Caco-2 (cell line): ENCODE measurements at regions not wholly inside any gene's neighbourhood (a gene's known extent, or its start where the extent isn't known, plus 50 kb on each side); places are given as distances from the start of the nearest gene placed in this dataset.

ENCODE experiments used
- BruUV-seq: library from RNA; stranded (reverse); fragments of 400-500 nt; replicated peaks from 2 replicates; lab custom pipeline; 2021; lab: Mats Ljungman, UMichigan
- CTCF ChIA-PET: fragments of 300-600 bp; sonication (Branson Sonifier 250); formaldehyde crosslinking; loops from one replicate; lab custom pipeline; 2022; ENCODE audit warnings: antibody characterized with exemption; lab: Charles Lee
- POLR2A ChIA-PET: fragments of 300-600 bp; sonication (Branson Sonifier 250); formaldehyde crosslinking; loops from one replicate; lab custom pipeline; 2022; ENCODE audit warnings: antibody characterized with exemption; lab: Charles Lee
- DNase-seq, 2 experiments: peaks; one replicate each; pipeline versions ENCODE4 v3.0.0 to v3.0.0-alpha.2; 2020 to 2022
- H3K27me3 ChIP-seq: replicated peaks from 2 replicates; pipeline ENCODE4 v1.6.0; 2011; ENCODE audit warnings: low read length; ENCODE audit not compliant: control insufficient read depth, insufficient read depth
- H3K36me3 ChIP-seq: 2 replicates; pipeline ENCODE4 v1.5.1; 2011; ENCODE audit warnings: low read length; ENCODE audit not compliant: control insufficient read depth, insufficient read depth
- H3K4me1 ChIP-seq: fragments of 250-450 bp; sonication (Bioruptor Pico); 2 replicates; pipeline ENCODE4 v1.5.1; 2020; ENCODE audit warnings: mild to moderate bottlenecking
- H3K4me3 ChIP-seq: 2 replicates; pipeline ENCODE4 v1.5.1; 2011; ENCODE audit warnings: low read depth, mild to moderate bottlenecking, control low read depth, low read length
- H3K9me3 ChIP-seq: fragments of 250-450 bp; sonication (Bioruptor Pico); 2 replicates; pipeline ENCODE4 v1.5.1; 2020; ENCODE audit warnings: mild to moderate bottlenecking, moderate library complexity
- H3K27ac Mint-ChIP-seq: one replicate; pipeline ENCODE4 v1.8.0; 2022; ENCODE audit warnings: mixed read lengths; ENCODE audit not compliant: unreplicated experiment
- H3K27me3 Mint-ChIP-seq: one replicate; pipeline ENCODE4 v1.8.0; 2022; ENCODE audit warnings: mixed read lengths; ENCODE audit not compliant: insufficient read depth, unreplicated experiment
- H3K36me3 Mint-ChIP-seq: one replicate; pipeline ENCODE4 v1.8.0; 2022; ENCODE audit warnings: mild to moderate bottlenecking, mixed read lengths; ENCODE audit not compliant: insufficient read depth, unreplicated experiment
- H3K4me1 Mint-ChIP-seq: one replicate; pipeline ENCODE4 v1.8.0; 2022; ENCODE audit warnings: low read depth, mixed read lengths; ENCODE audit not compliant: unreplicated experiment
- H3K4me3 Mint-ChIP-seq: one replicate; pipeline ENCODE4 v1.8.0; 2022; ENCODE audit warnings: mild to moderate bottlenecking, moderate library complexity, mixed read lengths; ENCODE audit not compliant: unreplicated experiment
- H3K9me3 Mint-ChIP-seq: one replicate; pipeline ENCODE4 v1.8.0; 2022; ENCODE audit warnings: mixed read lengths; ENCODE audit not compliant: unreplicated experiment
- intact Hi-C: fragments of 100-400 bp; cut with micrococcal nuclease; formaldehyde crosslinking; loops from one replicate; pipeline ENCODE4 v1.10.0; 2022; ENCODE audit not compliant: unreplicated experiment
- TF ChIP-seq, protein P1 (sequence below), 2 experiments: fragments of 200-600 bp in 1 of 2; IDR thresholded peaks; 1 replicate in 1 of 2; 2 replicates in 1 of 2; pipeline versions ENCODE4 v1.5.1 to v1.8.0; 2011 to 2022; ENCODE audit warnings: antibody characterized with exemption in 1 of 2, control low read depth in 1 of 2, inconsistent platforms in 1 of 2, low read depth in 1 of 2, low read length in 1 of 2, mild to moderate bottlenecking in 1 of 2, moderate library complexity in 1 of 2; ENCODE audit not compliant: insufficient read depth in 1 of 2, severe bottlenecking in 1 of 2, unreplicated experiment in 1 of 2

DNA sequence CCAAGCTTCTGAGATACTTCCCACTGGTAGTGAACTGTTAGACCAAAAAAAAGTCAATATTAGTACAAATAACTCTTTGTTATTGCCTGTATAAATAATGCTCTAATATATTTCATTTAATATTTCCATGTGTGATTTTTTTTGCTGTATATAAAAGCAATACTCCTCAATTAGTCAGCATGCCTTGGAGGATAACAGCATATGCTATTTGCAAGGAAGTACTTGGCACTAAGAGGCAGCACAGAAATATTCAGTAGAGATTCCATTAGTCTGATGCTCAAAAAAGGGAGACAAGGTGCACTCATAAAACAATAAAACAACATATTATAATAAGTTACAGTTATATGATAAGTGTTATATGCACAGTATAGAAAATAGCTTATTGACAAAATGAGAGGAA is 296.6 kb upstream of the MPDZ start:
- Mint-ChIP-seq H3K4me3 (no peak overlapping the region), H3K9me3 (no peaks in the 10 kb centered on the region), H3K4me1 (no peaks in the 10 kb centered on the region), H3K36me3 (no peaks in the 10 kb centered on the region), H3K27ac (no peak overlapping the region), H3K27me3 (no peaks in the 10 kb centered on the region)
- no TSS peak for BruUV-seq
- POLR2A ChIA-PET, result no interaction called here
- Histone ChIP-seq H3K27me3 (no peaks in the 10 kb centered on the region), H3K36me3 (no peaks in the 10 kb centered on the region), H3K4me3 (no peak overlapping the region), H3K4me1 (no peaks in the 10 kb centered on the region), H3K9me3 (no peaks in the 10 kb centered on the region)
- intact Hi-C loops, result no loop called here
- DNase-seq, result no peak
- TF ChIP-seq, protein P1, sequence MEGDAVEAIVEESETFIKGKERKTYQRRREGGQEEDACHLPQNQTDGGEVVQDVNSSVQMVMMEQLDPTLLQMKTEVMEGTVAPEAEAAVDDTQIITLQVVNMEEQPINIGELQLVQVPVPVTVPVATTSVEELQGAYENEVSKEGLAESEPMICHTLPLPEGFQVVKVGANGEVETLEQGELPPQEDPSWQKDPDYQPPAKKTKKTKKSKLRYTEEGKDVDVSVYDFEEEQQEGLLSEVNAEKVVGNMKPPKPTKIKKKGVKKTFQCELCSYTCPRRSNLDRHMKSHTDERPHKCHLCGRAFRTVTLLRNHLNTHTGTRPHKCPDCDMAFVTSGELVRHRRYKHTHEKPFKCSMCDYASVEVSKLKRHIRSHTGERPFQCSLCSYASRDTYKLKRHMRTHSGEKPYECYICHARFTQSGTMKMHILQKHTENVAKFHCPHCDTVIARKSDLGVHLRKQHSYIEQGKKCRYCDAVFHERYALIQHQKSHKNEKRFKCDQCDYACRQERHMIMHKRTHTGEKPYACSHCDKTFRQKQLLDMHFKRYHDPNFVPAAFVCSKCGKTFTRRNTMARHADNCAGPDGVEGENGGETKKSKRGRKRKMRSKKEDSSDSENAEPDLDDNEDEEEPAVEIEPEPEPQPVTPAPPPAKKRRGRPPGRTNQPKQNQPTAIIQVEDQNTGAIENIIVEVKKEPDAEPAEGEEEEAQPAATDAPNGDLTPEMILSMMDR (IDR thresholded peaks at IDR 0.05; ENCODE audit: insufficient read depth in 1 of 2, low read depth in 1 of 2, low read length in 1 of 2, severe bottlenecking in 1 of 2, unreplicated experiment in 1 of 2), result no peak
- CTCF ChIA-PET, result no interaction called here

DNA sequence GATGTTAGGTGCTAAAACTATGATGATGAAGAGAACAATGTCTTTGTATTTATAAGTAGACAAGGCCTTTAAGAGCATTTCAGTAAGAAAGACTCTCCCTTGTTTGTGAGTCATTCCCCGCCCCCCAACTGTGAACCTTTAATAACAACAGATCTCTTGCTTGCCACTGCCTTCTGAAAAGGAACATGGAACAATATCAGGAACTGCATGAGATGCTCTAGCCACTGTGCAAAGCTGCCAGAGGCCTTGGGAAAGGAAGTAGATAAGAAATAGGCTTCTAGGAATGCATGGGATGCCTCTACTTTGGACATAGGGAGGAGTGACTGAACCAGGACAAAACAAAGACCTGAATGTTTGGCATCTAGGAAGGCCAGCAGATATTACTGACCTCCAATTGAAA is 296.1 kb upstream of the MPDZ start:
- Histone ChIP-seq H3K4me3 (no peak overlapping the region), H3K4me1 (no peaks in the 10 kb centered on the region), H3K36me3 (no peaks in the 10 kb centered on the region), H3K27me3 (no peaks in the 10 kb centered on the region), H3K9me3 (no peaks in the 10 kb centered on the region)
- DNase-seq, result no peak
- no peaks in the 10 kb centered on the region for H3K4me1 Mint-ChIP-seq
- H3K9me3 Mint-ChIP-seq, result no peaks in the 10 kb centered on the region
- H3K4me3 Mint-ChIP-seq, result no peak overlapping the region
- no peaks in the 10 kb centered on the region for H3K36me3 Mint-ChIP-seq
- H3K27me3 Mint-ChIP-seq, result no peaks in the 10 kb centered on the region
- POLR2A ChIA-PET, result no interaction called here
- TF ChIP-seq, protein P1 (IDR thresholded peaks at IDR 0.05; ENCODE audit: insufficient read depth in 1 of 2, low read depth in 1 of 2, low read length in 1 of 2, severe bottlenecking in 1 of 2, unreplicated experiment in 1 of 2), result no peak
- intact Hi-C loops, result no loop called here
- CTCF ChIA-PET, result no interaction called here
- no peak overlapping the region for H3K27ac Mint-ChIP-seq
- BruUV-seq, result no TSS peak

DNA sequence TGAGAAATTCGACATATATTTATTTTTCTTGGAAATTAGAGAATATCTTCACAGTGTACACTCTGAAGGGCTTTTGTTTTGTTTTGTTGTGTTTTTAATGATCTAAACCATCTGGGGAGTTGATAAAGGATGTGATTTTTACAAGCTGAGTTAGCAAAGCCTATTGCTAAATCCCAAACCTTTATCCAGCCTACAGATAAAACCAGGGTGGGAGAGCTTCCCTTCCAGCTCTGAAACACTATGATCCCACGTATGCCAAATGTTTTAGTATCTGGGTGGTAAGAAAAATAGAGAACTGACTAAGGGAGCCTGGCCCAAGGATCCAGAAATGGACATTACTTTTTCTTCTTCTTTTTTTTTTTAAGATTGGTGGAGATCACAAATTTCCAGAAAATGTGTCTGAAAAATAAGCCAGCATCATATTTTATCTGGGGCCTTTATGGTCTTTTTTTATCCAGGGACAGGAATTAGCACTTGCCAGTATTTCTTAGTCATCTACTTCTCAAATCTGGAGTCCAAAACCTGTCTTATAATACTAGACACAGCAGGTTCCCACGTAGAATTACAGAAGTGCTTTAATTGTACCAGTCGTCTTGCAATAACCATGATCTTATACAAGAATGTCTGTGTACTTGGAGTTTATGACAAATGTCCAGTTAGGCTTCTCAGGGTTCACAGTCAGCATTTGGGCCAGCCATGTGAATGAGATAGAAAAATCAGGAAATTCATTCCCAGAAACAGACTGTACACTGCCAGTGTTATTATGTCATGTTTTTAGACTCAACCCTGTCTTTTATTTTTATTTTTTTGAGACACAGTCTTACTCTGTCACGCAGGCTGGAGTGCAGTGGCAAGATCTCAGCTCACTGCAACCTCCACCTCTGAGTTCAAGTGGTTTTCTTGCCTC is 290.8 kb upstream of the MPDZ start:
- no peaks in the 10 kb centered on the region for H3K36me3 ChIP-seq
- no TSS peak for BruUV-seq
- H3K9me3 ChIP-seq, result no peaks in the 10 kb centered on the region
- H3K27me3 Mint-ChIP-seq, result peaks cover 7% of the 10 kb centered on the region
- intact Hi-C loops, result no loop called here
- POLR2A ChIA-PET, result no interaction called here
- no peaks in the 10 kb centered on the region for H3K4me1 ChIP-seq
- TF ChIP-seq, protein P1 (IDR thresholded peaks at IDR 0.05; ENCODE audit: insufficient read depth in 1 of 2, low read depth in 1 of 2, low read length in 1 of 2, severe bottlenecking in 1 of 2, unreplicated experiment in 1 of 2), result no peak
- H3K27ac Mint-ChIP-seq, result no peak overlapping the region
- DNase-seq, result no peak
- H3K4me3 Mint-ChIP-seq, result no peak overlapping the region
- no peaks in the 10 kb centered on the region for H3K36me3 Mint-ChIP-seq
- no peak overlapping the region for H3K4me3 ChIP-seq
- no peaks in the 10 kb centered on the region for H3K27me3 ChIP-seq
- H3K4me1 Mint-ChIP-seq, result no peaks in the 10 kb centered on the region
- CTCF ChIA-PET, result no interaction called here
- H3K9me3 Mint-ChIP-seq, result no peaks in the 10 kb centered on the region
